GM18520 (cell line): ENCODE measurements at regions not wholly inside any gene's neighbourhood (a gene's known extent, or its start where the extent isn't known, plus 50 kb on each side); places are given as distances from the start of the nearest gene placed in this dataset.

Experiments
- ATAC-seq: cut with Tn5 transposase; IDR thresholded peaks from one replicate; pipeline ENCODE4 v1.9.1; 2021; ENCODE audit not compliant: unreplicated experiment

DNA sequence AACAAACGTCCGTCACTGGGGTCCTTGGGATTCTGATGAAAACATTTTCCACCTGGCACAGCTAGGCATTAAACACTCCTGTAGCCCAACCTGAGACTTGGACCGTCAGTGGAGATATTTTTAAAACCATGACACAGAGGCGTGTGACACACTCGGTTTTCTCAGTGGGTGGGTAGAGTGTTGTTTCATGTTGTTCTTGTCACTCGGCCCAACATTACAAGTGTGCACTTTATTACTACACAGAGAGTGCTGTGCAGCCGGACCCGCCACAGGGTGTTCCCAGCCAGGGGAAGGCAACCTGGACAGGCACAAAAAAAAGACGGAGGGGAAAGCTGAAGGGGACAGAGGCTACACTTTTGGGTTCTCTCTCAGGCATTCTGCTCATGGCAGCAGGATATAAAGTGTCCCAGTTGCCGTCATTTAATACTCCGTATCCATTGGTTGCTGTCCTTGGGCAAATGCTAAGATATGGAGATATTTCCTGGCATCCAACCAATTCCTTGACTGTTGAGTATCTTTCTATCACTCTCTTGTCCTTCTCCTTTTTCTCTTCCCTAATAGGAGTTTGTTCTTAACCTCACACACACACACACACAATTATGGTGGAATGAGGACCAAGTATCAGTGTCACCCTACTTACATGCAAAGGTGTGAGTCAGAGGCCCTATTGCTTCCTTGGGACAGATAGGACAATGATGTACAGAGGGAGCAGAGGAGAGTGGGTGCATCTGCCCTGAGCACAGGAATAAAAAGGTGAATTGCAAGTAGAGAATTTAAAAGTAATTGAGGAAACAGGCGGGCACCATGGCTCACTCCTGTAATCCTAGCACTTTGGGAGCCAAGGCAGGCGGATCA lies 154.1 kb upstream of the SOX9 start:
- no peak for ATAC-seq

DNA sequence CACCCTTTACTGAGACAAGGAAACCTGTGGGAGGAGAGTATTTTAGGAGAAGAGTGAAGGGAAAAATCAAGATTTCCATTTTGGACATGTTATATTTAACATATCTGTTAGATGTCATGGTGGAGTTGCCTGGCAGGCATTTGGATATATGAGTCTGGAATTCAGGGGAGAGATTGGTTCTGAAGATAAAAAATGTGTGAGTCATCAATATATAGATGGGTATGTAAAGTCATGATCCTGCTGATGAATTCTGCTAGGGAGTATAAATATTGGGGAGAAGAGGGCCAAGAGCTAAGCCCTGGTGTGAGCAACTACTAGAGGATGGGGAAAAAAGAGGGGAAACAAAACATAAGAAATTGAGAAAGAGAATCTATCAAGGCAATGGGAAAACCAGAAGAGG lies 151.3 kb upstream of the SOX9 start:
- no peak for ATAC-seq

GRCh38 chr17:71970312-71970711 lies 150.5 kb upstream of the SOX9 start:
- ATAC-seq = peak; percentile 62

- ATAC-seq = no peak
Measured at GRCh38 chr17:71974051-71974450, 146.8 kb upstream of the SOX9 start.

DNA sequence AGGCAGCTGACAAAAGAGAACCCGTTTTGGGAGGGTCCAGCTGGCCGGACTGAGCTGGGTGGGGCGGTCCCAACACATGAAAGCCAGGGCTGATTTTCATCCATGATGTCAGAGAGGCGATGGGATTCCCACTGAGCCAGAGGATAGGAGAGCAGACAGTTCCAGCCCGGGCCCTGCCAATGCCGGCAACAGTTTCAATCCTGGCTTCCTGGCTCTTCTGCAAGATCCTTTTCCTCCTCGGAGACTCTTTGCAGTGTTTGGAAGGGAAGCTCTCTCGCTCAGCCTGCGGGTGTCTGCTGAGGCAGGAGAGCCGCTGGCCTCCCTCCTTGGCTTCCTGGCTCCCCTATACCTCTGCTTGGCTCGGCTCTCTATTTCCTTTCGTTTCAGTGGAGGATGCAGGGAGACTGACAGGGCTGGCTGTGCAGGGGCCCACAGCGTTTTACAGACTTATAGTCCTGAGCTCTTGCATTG lies 145.5 kb upstream of the SOX9 start:
- ATAC-seq = no peak

GRCh38 chr17:71976011-71976649 lies 144.7 kb upstream of the SOX9 start:
- no peak for ATAC-seq

DNA sequence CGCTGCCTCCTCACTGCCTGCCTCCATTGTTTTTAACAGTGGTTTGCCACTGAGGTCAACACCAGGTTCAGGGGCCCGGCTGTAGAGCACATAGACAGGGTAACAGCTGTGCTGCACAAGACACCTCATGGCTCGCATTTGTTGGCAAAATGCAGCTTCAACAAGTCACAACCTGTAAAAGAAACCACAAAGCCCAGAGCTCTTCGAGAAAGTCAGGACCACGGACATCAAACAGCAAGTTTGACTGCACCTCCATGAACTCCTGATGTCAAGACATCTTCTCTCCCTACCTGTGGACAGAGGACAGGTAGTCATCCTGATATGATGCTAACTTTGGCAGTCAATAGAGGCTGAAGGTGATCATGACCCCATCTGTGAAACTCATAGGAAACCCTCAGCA lies 142.4 kb upstream of the SOX9 start:
- ATAC-seq = no peak

DNA sequence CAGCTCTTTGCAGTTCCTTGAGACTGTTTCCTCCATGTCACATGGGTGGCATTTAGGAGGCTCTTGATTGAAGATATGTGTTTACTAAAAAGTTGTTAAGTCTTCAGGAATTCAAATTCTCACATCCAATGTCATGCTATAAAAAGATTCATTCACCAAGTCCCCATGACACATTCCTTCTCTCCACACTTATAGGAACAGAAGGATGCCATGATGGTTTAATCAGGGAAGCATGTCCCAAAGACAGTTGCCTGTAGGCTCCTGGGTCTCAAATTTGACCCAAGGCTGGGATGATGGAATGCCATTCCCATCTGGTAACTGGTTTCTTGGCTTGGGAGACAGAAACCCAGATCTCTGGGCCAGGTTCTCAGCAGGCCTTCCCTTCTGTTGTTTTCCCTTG lies 140.6 kb upstream of the SOX9 start:
- no peak for ATAC-seq

- no peak for ATAC-seq
Measured at GRCh38 chr17:71983828-71984227, 137.0 kb upstream of the SOX9 start.

- no peak for ATAC-seq
Measured at GRCh38 chr17:71985111-71986039, 135.4 kb upstream of the SOX9 start.

GRCh38 chr17:71986886-71987285 lies 133.9 kb upstream of the SOX9 start:
- ATAC-seq = no peak

DNA sequence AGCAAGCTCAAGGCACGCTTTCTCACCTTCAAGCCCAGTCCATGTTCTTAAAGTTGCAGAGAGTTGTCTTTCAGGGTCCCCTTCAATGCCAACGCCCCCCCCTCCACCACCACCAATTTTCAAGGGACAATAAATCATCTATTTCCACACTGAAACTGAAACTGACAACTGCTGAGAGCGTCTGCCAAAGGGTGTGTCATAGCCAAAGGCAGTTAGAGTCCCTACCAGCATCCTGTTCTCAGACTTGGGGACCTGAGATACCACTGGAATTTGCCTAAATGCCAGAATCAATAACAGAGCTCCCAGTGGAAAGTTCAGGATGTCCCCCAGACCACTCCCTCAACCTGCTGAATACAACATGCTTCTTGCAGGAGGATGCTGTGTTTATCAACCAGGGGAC lies 133.2 kb upstream of the SOX9 start:
- no peak for ATAC-seq

DNA sequence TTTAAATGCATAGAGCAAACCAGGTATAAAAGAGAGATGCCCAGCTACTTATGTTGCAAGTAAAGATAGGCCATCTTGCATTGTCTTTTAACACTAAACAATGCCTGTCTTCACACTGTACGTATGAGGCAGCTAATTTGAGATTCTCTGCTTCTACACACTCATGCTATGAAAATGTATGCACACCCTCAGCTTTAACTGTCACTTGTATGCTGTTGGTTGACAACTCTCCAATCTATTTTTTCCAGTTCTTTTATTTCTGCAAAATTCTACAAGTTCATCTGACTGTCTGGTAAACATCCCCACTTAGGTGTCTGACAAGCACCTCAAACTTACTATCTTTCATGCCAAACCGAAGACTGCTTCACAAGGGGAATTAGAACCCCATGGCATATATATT lies 131.7 kb upstream of the SOX9 start:
- no peak for ATAC-seq

DNA sequence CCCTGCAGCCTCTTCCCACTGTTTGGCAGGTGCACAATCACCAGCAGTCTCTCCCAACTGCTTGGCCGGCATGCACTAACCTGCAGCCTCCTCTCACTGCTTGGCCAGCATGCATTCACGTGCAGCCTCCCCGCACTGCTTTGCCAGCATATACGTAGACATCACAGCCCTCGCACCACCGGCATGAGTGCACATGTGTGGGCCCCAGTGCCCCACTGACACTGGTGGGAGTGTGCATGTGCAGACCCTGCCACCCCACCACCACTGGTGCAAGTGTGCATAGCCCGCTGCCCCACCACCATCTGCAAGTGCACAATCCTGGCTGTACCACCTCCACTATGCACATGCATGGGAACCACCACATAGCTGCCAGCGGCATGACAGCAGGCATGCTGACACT lies 127.5 kb upstream of the SOX9 start:
- no peak for ATAC-seq

- no peak for ATAC-seq
Measured at GRCh38 chr17:71995590-71995989, 125.2 kb upstream of the SOX9 start.

DNA sequence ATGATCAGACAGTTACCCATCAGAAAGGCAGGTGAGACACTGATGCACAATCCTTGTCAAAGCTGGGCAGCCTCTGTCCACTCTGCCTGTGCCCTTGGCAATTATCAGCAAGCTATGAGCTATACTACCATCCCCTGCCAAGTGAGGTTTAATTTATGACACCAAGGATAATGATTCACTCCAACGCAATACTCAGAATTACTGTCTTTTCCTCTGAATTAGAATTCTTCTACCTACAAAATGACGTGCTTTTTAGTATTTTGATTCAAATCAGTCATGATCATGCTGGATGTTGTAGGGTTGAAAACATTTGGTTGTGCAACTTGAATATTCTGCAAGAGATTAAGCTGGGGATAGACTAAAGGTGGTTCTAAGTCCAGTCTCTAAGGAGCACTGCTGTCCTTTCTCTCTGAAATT lies 116.8 kb upstream of the SOX9 start:
- ATAC-seq = no peak

GRCh38 chr17:72004611-72005331 lies 116.0 kb upstream of the SOX9 start:
- ATAC-seq = peak; percentile 41

- peak; percentile 48 for ATAC-seq
Measured at GRCh38 chr17:72005332-72006163, 115.3 kb upstream of the SOX9 start.

GRCh38 chr17:72008236-72008876 lies 112.5 kb upstream of the SOX9 start:
- no peak for ATAC-seq
